ENCODE measurements at regions not wholly inside any gene's neighbourhood (a gene's known extent, or its start where the extent isn't known, plus 50 kb on each side); places are given as distances from the start of the nearest gene placed in this dataset.

DNA sequence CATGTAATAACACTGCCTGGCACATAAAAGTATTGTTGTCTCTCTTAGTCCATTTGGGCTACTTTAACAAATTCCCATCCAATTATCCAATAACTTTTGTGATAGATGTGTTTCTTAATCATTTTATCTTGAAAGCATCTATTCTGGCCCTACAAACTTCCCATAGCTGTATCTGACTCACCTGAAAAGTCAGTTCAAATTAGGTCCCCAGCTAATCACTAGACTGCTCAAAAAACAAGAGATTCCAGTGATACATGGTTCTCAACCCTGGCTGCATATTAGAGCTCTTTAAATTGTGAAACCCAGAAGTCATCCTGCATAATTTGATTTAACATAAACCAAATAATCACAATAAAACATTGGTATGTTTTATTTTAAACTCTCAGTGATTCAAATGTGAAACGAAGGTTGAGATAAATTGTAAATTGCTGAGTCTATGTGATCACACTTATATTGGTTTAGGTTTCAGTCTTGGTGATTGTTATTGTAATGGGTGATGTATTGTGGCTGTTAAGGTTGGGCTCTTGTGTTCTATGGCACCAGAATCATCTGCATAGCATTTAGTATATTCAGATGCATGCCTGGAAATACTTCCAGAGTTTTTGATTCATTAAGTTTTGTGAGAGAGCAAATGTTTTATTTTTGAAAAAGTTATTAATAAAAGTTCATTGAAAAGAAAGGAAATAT lies 268.9 kb upstream of the KCNMB2 start:
- Histone ChIP-seq H3K4me1 (ENCODE audit: control insufficient read depth, insufficient read depth, low read length, poor library complexity, severe bottlenecking) (no peaks in the 10 kb centered on the region), H3K9me3 (ENCODE audit: control insufficient read depth, low read length) (no peaks in the 10 kb centered on the region), H3K36me3 (ENCODE audit: control insufficient read depth, insufficient read depth, low read length) (no peaks in the 10 kb centered on the region), H3K27me3 (replicated peaks; ENCODE audit: control insufficient read depth, insufficient read depth, low read length, poor library complexity, severe bottlenecking) (no peaks in the 10 kb centered on the region), H3K4me3 (ENCODE audit: insufficient read depth, low read depth, low read length, poor library complexity, severe bottlenecking) (no peak overlapping the region), H3K27ac (ENCODE audit: insufficient read depth, low read length, poor library complexity, severe bottlenecking) (no peak overlapping the region)
- DNase-seq = no peak

- Histone ChIP-seq H3K27ac (ENCODE audit: insufficient read depth, low read length, poor library complexity, severe bottlenecking) (no peak overlapping the region), H3K27me3 (replicated peaks; ENCODE audit: control insufficient read depth, insufficient read depth, low read length, poor library complexity, severe bottlenecking) (no peaks in the 10 kb centered on the region), H3K36me3 (ENCODE audit: control insufficient read depth, insufficient read depth, low read length) (no peaks in the 10 kb centered on the region), H3K4me3 (ENCODE audit: insufficient read depth, low read depth, low read length, poor library complexity, severe bottlenecking) (no peak overlapping the region), H3K9me3 (ENCODE audit: control insufficient read depth, low read length) (no peaks in the 10 kb centered on the region), H3K4me1 (ENCODE audit: control insufficient read depth, insufficient read depth, low read length, poor library complexity, severe bottlenecking) (no peaks in the 10 kb centered on the region)
- DNase-seq = no peak
These were observed 265.4 kb upstream of the KCNMB2 start for GRCh38 chr3:178270838-178271237.

DNA sequence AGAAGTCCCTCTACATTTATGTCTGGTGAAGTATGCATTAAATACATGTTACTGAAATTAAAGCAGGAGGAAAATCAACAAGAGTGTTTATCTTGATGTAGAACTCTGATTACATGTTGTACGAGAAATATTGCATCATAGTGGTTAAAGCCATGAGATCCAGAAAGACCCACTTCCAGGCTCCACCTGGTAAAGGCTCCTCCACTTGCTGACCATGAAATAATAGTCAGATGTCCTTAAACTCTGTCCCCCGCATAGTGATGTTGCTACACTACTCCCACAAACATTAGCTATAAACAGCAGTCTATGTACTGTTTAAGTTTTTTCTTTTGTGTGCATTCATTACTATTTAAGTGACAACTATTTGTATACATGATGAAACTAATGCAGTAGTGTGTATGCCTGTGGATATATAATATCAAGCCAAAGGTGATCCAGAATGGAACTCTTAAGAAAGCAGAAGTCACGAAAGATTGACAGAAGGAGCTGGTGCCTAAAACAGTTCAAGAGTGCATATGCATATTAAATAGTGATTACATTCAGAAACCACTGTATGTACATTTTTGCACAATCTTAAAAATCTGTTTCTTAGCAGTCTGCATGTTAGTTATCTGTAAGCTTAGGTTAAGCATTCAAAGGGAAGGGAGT lies 264.4 kb upstream of the KCNMB2 start:
- no peak for DNase-seq
- Histone ChIP-seq H3K9me3 (ENCODE audit: control insufficient read depth, low read length) (no peaks in the 10 kb centered on the region), H3K4me1 (ENCODE audit: control insufficient read depth, insufficient read depth, low read length, poor library complexity, severe bottlenecking) (no peaks in the 10 kb centered on the region)

GRCh38 chr3:178272841-178273240 lies 263.4 kb upstream of the KCNMB2 start:
- Histone ChIP-seq H3K27ac (ENCODE audit: insufficient read depth, low read length, poor library complexity, severe bottlenecking) (no peak overlapping the region), H3K36me3 (ENCODE audit: control insufficient read depth, insufficient read depth, low read length) (no peaks in the 10 kb centered on the region)
- no peak for DNase-seq

More for the DNA sequence above, 264.4 kb upstream of the KCNMB2 start:
- Histone ChIP-seq H3K36me3 (ENCODE audit: control insufficient read depth, insufficient read depth, low read length) (no peaks in the 10 kb centered on the region), H3K27ac (ENCODE audit: insufficient read depth, low read length, poor library complexity, severe bottlenecking) (no peak overlapping the region), H3K27me3 (replicated peaks; ENCODE audit: control insufficient read depth, insufficient read depth, low read length, poor library complexity, severe bottlenecking) (no peaks in the 10 kb centered on the region), H3K4me3 (ENCODE audit: insufficient read depth, low read depth, low read length, poor library complexity, severe bottlenecking) (no peak overlapping the region)

GRCh38 chr3:178274711-178275110 lies 261.5 kb upstream of the KCNMB2 start:
- H3K9me3 ChIP-seq (ENCODE audit: control insufficient read depth, low read length) = peaks cover 9% of the 10 kb centered on the region
- H3K4me3 ChIP-seq (ENCODE audit: insufficient read depth, low read depth, low read length, poor library complexity, severe bottlenecking) = no peak overlapping the region
- no peaks in the 10 kb centered on the region for H3K4me1 ChIP-seq (ENCODE audit: control insufficient read depth, insufficient read depth, low read length, poor library complexity, severe bottlenecking)
- H3K36me3 ChIP-seq (ENCODE audit: control insufficient read depth, insufficient read depth, low read length) = no peaks in the 10 kb centered on the region
- H3K27me3 ChIP-seq (replicated peaks; ENCODE audit: control insufficient read depth, insufficient read depth, low read length, poor library complexity, severe bottlenecking) = no peaks in the 10 kb centered on the region
- H3K27ac ChIP-seq (ENCODE audit: insufficient read depth, low read length, poor library complexity, severe bottlenecking) = no peak overlapping the region
- DNase-seq = no peak

More at GRCh38 chr3:178272841-178273240, 263.4 kb upstream of the KCNMB2 start:
- H3K27me3 ChIP-seq (replicated peaks; ENCODE audit: control insufficient read depth, insufficient read depth, low read length, poor library complexity, severe bottlenecking) = no peaks in the 10 kb centered on the region
- H3K4me3 ChIP-seq (ENCODE audit: insufficient read depth, low read depth, low read length, poor library complexity, severe bottlenecking) = no peak overlapping the region
- no peaks in the 10 kb centered on the region for H3K4me1 ChIP-seq (ENCODE audit: control insufficient read depth, insufficient read depth, low read length, poor library complexity, severe bottlenecking)
- H3K9me3 ChIP-seq (ENCODE audit: control insufficient read depth, low read length) = no peaks in the 10 kb centered on the region

DNA sequence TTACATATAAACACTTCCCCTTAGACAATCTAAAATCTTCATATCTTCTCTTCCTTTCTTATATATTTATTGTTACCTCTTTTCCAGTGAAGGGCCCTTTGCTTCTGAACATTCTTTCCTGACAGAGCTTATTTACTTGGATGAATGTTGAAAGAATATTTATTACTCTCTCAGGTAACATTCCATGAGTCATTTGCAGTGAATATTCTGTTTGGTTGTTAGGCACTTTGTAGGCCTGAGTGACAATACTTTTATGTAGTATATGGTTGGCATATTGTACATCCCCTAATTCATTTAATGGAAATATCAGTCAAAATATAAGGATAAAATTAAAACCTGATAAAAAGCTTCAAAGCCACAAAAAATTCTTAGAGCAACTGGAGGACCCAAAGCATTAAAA lies 260.9 kb upstream of the KCNMB2 start:
- H3K36me3 ChIP-seq (ENCODE audit: control insufficient read depth, insufficient read depth, low read length) = no peaks in the 10 kb centered on the region
- DNase-seq = no peak
- H3K4me1 ChIP-seq (ENCODE audit: control insufficient read depth, insufficient read depth, low read length, poor library complexity, severe bottlenecking) = no peaks in the 10 kb centered on the region
- no peak overlapping the region for H3K27ac ChIP-seq (ENCODE audit: insufficient read depth, low read length, poor library complexity, severe bottlenecking)
- H3K9me3 ChIP-seq (ENCODE audit: control insufficient read depth, low read length) = peaks cover 9% of the 10 kb centered on the region
- no peak overlapping the region for H3K4me3 ChIP-seq (ENCODE audit: insufficient read depth, low read depth, low read length, poor library complexity, severe bottlenecking)
- no peaks in the 10 kb centered on the region for H3K27me3 ChIP-seq (replicated peaks; ENCODE audit: control insufficient read depth, insufficient read depth, low read length, poor library complexity, severe bottlenecking)

DNA sequence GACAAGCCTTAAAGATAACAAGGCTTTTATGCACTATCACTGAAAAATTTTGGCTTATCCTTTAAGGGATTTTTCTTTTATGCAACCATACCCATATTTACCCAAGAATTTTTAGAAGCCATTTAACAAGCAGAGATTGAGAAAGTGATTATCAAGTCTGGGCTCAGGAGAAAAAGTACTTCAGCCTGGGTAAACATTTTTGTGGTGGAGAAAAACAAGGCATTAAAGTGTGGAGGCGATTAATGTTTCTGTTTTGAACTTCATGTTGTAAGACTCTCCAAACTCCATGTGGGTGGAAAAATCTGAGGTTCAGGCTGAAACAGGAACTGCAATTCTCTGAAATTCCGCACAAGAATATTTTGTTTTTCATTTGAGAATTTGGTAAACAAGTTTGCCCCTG lies 260.4 kb upstream of the KCNMB2 start:
- Histone ChIP-seq H3K4me1 (ENCODE audit: control insufficient read depth, insufficient read depth, low read length, poor library complexity, severe bottlenecking) (no peaks in the 10 kb centered on the region), H3K36me3 (ENCODE audit: control insufficient read depth, insufficient read depth, low read length) (no peaks in the 10 kb centered on the region), H3K27me3 (replicated peaks; ENCODE audit: control insufficient read depth, insufficient read depth, low read length, poor library complexity, severe bottlenecking) (no peaks in the 10 kb centered on the region), H3K27ac (ENCODE audit: insufficient read depth, low read length, poor library complexity, severe bottlenecking) (no peak overlapping the region), H3K9me3 (ENCODE audit: control insufficient read depth, low read length) (peaks cover 9% of the 10 kb centered on the region), H3K4me3 (ENCODE audit: insufficient read depth, low read depth, low read length, poor library complexity, severe bottlenecking) (no peak overlapping the region)
- DNase-seq = no peak

- Histone ChIP-seq H3K36me3 (ENCODE audit: control insufficient read depth, insufficient read depth, low read length) (no peaks in the 10 kb centered on the region), H3K4me1 (ENCODE audit: control insufficient read depth, insufficient read depth, low read length, poor library complexity, severe bottlenecking) (no peaks in the 10 kb centered on the region)
- DNase-seq = no peak
These were observed 258.6 kb upstream of the KCNMB2 start for GRCh38 chr3:178277605-178278004.

GRCh38 chr3:178283561-178283960 lies 252.7 kb upstream of the KCNMB2 start:
- Histone ChIP-seq H3K27me3 (replicated peaks; ENCODE audit: control insufficient read depth, insufficient read depth, low read length, poor library complexity, severe bottlenecking) (no peaks in the 10 kb centered on the region), H3K4me1 (ENCODE audit: control insufficient read depth, insufficient read depth, low read length, poor library complexity, severe bottlenecking) (no peaks in the 10 kb centered on the region), H3K36me3 (ENCODE audit: control insufficient read depth, insufficient read depth, low read length) (no peaks in the 10 kb centered on the region), H3K9me3 (ENCODE audit: control insufficient read depth, low read length) (peaks cover 9% of the 10 kb centered on the region), H3K27ac (ENCODE audit: insufficient read depth, low read length, poor library complexity, severe bottlenecking) (no peak overlapping the region), H3K4me3 (ENCODE audit: insufficient read depth, low read depth, low read length, poor library complexity, severe bottlenecking) (no peak overlapping the region)
- DNase-seq = no peak

More at GRCh38 chr3:178277605-178278004, 258.6 kb upstream of the KCNMB2 start:
- Histone ChIP-seq H3K27ac (ENCODE audit: insufficient read depth, low read length, poor library complexity, severe bottlenecking) (no peak overlapping the region), H3K4me3 (ENCODE audit: insufficient read depth, low read depth, low read length, poor library complexity, severe bottlenecking) (no peak overlapping the region), H3K9me3 (ENCODE audit: control insufficient read depth, low read length) (peaks cover 9% of the 10 kb centered on the region), H3K27me3 (replicated peaks; ENCODE audit: control insufficient read depth, insufficient read depth, low read length, poor library complexity, severe bottlenecking) (no peaks in the 10 kb centered on the region)

GRCh38 chr3:178284181-178284580 lies 252.1 kb upstream of the KCNMB2 start:
- H3K9me3 ChIP-seq (ENCODE audit: control insufficient read depth, low read length) = peaks cover 6% of the 10 kb centered on the region
- no peak overlapping the region for H3K4me3 ChIP-seq (ENCODE audit: insufficient read depth, low read depth, low read length, poor library complexity, severe bottlenecking)
- no peak for DNase-seq
- no peaks in the 10 kb centered on the region for H3K27me3 ChIP-seq (replicated peaks; ENCODE audit: control insufficient read depth, insufficient read depth, low read length, poor library complexity, severe bottlenecking)
- H3K36me3 ChIP-seq (ENCODE audit: control insufficient read depth, insufficient read depth, low read length) = no peaks in the 10 kb centered on the region
- no peak overlapping the region for H3K27ac ChIP-seq (ENCODE audit: insufficient read depth, low read length, poor library complexity, severe bottlenecking)
- no peaks in the 10 kb centered on the region for H3K4me1 ChIP-seq (ENCODE audit: control insufficient read depth, insufficient read depth, low read length, poor library complexity, severe bottlenecking)
